Lung (tissue), 11 donors: ENCODE measurements at regions not wholly inside any gene's neighbourhood (a gene's known extent, or its start where the extent isn't known, plus 50 kb on each side); places are given as distances from the start of the nearest gene placed in this dataset.

Experiments used
- ATAC-seq: fragments of 200-7000 bp; cut with Tn5 transposase; one replicate; pipeline ENCODE4 v1.9.1; 2020; ENCODE audit warnings: moderate number of reproducible peaks; ENCODE audit not compliant: insufficient read depth, low FRiP score
- DNase-seq, 3 donors: peaks; one replicate each; pipeline ENCODE4 v3.0.0-alpha.2; 2013 to 2017
- H3K27ac ChIP-seq, 2 donors: one replicate each; pipeline ENCODE4 v1.5.1; 2013; ENCODE audit warnings: mild to moderate bottlenecking in 2 of 2, moderate library complexity in 2 of 2, control low read depth in 1 of 2, inconsistent platforms in 1 of 2, low read depth in 1 of 2, low read length in 1 of 2
- H3K27me3 ChIP-seq, 3 donors: one replicate each; pipeline ENCODE4 v1.5.1; 2013; ENCODE audit warnings: low read length in 2 of 3; ENCODE audit not compliant: control insufficient read depth in 3 of 3, insufficient read depth in 3 of 3
- H3K36me3 ChIP-seq, 4 donors: one replicate each; pipeline ENCODE4 v1.5.1; 2013; ENCODE audit warnings: low read length in 4 of 4, mild to moderate bottlenecking in 1 of 4, moderate library complexity in 1 of 4; ENCODE audit not compliant: control insufficient read depth in 4 of 4, insufficient read depth in 4 of 4
- H3K4me1 ChIP-seq, 5 donors: one replicate each; pipeline ENCODE4 v1.5.1; 2013; ENCODE audit warnings: low read length in 5 of 5, mild to moderate bottlenecking in 2 of 5, moderate library complexity in 1 of 5; ENCODE audit not compliant: control insufficient read depth in 5 of 5, insufficient read depth in 5 of 5
- H3K4me3 ChIP-seq: one replicate; pipeline ENCODE4 v1.5.1; 2013; ENCODE audit warnings: mild to moderate bottlenecking, control low read depth, moderate library complexity
- H3K9ac ChIP-seq, 2 donors: one replicate each; pipeline ENCODE4 v1.5.1; 2013; ENCODE audit warnings: low read length in 2 of 2, control low read depth in 1 of 2; ENCODE audit not compliant: insufficient read depth in 1 of 2
- H3K9me3 ChIP-seq, 4 donors: one replicate each; pipeline ENCODE4 v1.5.1; 2013; ENCODE audit warnings: low read length in 3 of 4, mild to moderate bottlenecking in 1 of 4, moderate library complexity in 1 of 4; ENCODE audit not compliant: control insufficient read depth in 4 of 4, insufficient read depth in 3 of 4
- CTCF ChIP-seq: IDR thresholded peaks from 2 replicates; pipeline ENCODE4 v1.5.1; 2012; ENCODE audit warnings: mild to moderate bottlenecking; ENCODE audit errors: control extremely low read depth, extremely low read depth
- WGBS, 2 donors: extraction: QIAGEN DNeasy Blood & Tissue Kit; methylation state at CpG; one replicate each; pipeline ENCODE4 v1.1.7; 2013; 5-methylcytosine and 5-hydroxymethylcytosine counted together
- donor health status: control.
- donor health status: control.
- donor health status: Bipolar disorder and iron deficiency.
- donor health status: healthy.
- donor health status: DM: yes; HTN: yes; CAD: no.

DNA sequence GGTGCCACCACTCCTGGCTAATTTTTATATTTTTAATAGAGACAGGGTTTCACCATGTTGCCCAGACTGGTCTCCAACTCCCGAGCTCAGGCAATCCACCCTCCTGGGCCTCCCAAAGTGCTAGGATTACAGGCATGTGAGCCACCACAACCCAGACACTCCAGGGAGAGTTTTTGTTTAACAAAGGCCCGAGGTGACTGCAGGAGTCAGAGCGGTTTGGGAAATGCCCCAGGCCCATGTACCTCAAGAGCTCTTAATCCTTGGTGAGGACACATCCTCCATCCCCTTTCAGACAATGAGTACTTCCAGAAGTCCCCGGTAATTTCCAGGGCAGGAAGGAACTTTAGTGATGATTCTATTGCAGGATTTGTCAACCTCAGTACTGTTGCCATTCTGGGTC is 176.0 kb downstream of the ESRRB start:
- Histone ChIP-seq H3K27ac (no peak overlapping the region), H3K36me3 (peaks cover 0 to 1% (median 0%) of the 10 kb centered on the region in 4 donors), H3K27me3 (no peaks in the 10 kb centered on the region), H3K4me3 (no peak overlapping the region), H3K4me1 (peaks cover 0 to 4% (median 0%) of the 10 kb centered on the region in 5 donors), H3K9ac (no peak overlapping the region), H3K9me3 (no peaks in the 10 kb centered on the region)
- no peak for DNase-seq
- TF ChIP-seq CTCF: no peak
- WGBS, 2 donors: 48 to 55% methylated on average over 4 of the region's 4 CpGs
- ATAC-seq: no peak

DNA sequence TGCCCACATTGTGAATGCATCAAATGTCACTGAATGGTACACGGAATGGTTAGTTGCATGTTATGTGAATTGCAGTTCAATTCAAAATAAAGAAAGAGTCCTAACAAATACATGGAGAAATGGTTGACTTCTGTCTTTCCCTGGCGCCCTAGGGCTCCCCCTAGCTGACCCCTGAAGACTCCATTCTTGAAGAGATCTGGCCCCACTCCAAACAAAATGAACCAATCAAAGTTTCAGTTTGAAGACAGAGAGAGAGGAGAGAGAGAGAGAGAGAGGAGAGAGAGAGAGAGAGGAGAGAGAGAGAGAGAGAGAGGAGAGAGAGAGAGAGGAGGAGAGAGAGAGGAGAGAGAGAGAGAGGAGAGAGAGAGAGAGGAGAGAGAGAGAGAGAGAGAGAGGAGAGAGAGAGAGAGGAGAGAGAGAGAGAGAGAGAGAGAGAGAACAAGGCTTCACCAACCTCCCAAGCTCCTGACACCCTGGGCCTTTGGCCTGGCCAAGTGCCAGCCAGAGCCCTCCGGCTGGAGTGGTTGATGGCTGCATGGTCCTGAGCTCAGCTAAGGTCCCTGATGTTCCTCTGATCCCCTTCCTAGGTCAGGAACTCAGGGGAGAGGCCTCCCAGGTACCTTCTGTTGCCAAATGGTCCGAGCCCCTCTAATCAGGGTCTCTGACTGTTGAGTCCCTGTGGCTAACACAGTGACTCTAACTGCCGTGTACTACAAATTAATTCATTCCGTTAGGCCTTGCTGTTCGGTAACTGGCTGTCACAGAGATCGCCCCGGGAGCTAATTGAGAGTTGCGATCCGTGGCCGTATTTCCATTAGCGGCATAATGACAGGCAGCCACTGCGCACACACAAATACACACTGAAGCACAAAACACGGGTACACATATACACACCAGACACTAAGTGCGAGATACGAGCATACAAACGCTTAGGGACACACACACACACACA is 188.8 kb downstream of the ESRRB start:
- no peak for TF ChIP-seq CTCF
- Histone ChIP-seq H3K27me3 (no peaks in the 10 kb centered on the region), H3K27ac (no peak overlapping the region), H3K4me1 (no peaks in the 10 kb centered on the region), H3K9me3 (peaks cover 0 to 3% (median 0%) of the 10 kb centered on the region in 4 donors), H3K9ac (no peak overlapping the region), H3K4me3 (no peak overlapping the region), H3K36me3 (no peaks in the 10 kb centered on the region)
- 90 to 92% methylated on average over 18 of the region's 18 CpGs for WGBS, 2 donors
- ATAC-seq (no peak), DNase-seq (no peak)

DNA sequence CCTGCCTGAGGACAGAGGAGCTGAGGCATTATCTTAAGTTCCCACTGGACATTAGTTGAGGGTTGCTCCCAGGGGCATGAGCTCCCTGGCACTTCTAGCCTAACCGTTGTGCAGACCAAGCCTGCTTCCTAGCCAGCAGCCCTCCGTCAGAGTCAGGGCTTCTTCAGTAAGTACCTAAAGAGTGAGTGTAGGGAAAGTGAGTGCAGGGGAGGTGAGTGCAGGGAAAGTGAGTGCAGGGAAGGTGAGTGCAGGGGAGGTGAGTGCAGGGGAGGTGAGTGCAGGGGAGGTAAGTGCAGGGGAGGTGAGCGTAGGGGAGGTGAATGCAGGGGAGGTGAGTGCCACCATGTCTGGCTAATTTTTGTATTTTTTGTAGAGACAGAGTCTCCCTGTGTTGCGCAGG is 190.5 kb downstream of the ESRRB start:
- ATAC-seq (no peak), DNase-seq (no peak)
- Histone ChIP-seq H3K9me3 (peaks cover 0 to 3% (median 0%) of the 10 kb centered on the region in 4 donors), H3K27me3 (no peaks in the 10 kb centered on the region), H3K36me3 (no peaks in the 10 kb centered on the region), H3K4me3 (no peak overlapping the region), H3K9ac (no peak overlapping the region), H3K4me1 (no peaks in the 10 kb centered on the region), H3K27ac (no peak overlapping the region)
- WGBS, 2 donors: 84 to 88% methylated on average over 4 of the region's 4 CpGs
- TF ChIP-seq CTCF: no peak
